NCI-H2107 treated with DMSO at 0.1 percent for 48 hours (cell line): ENCODE measurements at regions not wholly inside any gene's neighbourhood (a gene's known extent, or its start where the extent isn't known, plus 50 kb on each side); places are given as distances from the start of the nearest gene placed in this dataset.

Experiments
- DNase-seq: peaks from one replicate; lab custom pipeline; 2025; ENCODE audit not compliant: unreplicated experiment; lab: John Stamatoyannopoulos, UW

- peak; percentile 94 for DNase-seq
These were observed 171.9 kb downstream of the SHANK2 start for GRCh38 chr11:71080239-71081097.

GRCh38 chr11:71079795-71080194 is 172.6 kb downstream of the SHANK2 start:
- DNase-seq, result no peak

GRCh38 chr11:71078482-71078881 is 173.9 kb downstream of the SHANK2 start:
- no peak for DNase-seq

GRCh38 chr11:71076525-71077304 is 175.7 kb downstream of the SHANK2 start:
- no peak for DNase-seq

- no peak for DNase-seq
These were observed 176.4 kb downstream of the SHANK2 start for GRCh38 chr11:71075871-71076420.

GRCh38 chr11:71075116-71075720 is 177.2 kb downstream of the SHANK2 start:
- DNase-seq, result no peak

GRCh38 chr11:71071736-71072509 is 180.5 kb downstream of the SHANK2 start:
- DNase-seq, result no peak

- DNase-seq, result no peak
These were observed 181.6 kb downstream of the SHANK2 start for GRCh38 chr11:71070490-71071453.

GRCh38 chr11:71068963-71069362 is 183.4 kb downstream of the SHANK2 start:
- DNase-seq, result no peak

- no peak for DNase-seq
These were observed 184.6 kb downstream of the SHANK2 start for GRCh38 chr11:71067753-71068152.

GRCh38 chr11:71066311-71066710 is 186.1 kb downstream of the SHANK2 start:
- DNase-seq, result no peak

- DNase-seq, result no peak
These were observed 186.5 kb downstream of the SHANK2 start for GRCh38 chr11:71065841-71066240.

GRCh38 chr11:71064702-71065515 is 187.5 kb downstream of the SHANK2 start:
- DNase-seq, result no peak

GRCh38 chr11:71064183-71064582 is 188.2 kb downstream of the SHANK2 start:
- no peak for DNase-seq

GRCh38 chr11:71063129-71063528 is 189.2 kb downstream of the SHANK2 start:
- no peak for DNase-seq

GRCh38 chr11:71062199-71062598 is 190.2 kb downstream of the SHANK2 start:
- DNase-seq, result no peak

- no peak for DNase-seq
These were observed 192.0 kb downstream of the SHANK2 start for GRCh38 chr11:71060391-71060791.

GRCh38 chr11:71059662-71060061 is 192.7 kb downstream of the SHANK2 start:
- DNase-seq, result no peak

GRCh38 chr11:71055925-71056324 is 196.5 kb downstream of the SHANK2 start:
- DNase-seq, result no peak
